PFSK-1 (cell line): ENCODE measurements at regions not wholly inside any gene's neighbourhood (a gene's known extent, or its start where the extent isn't known, plus 50 kb on each side); places are given as distances from the start of the nearest gene placed in this dataset.

Experiments
- POLR2AphosphoS5 ChIP-seq: IDR thresholded peaks from 2 replicates; pipeline ENCODE4 v1.6.1; 2012; ENCODE audit warnings: low read depth, mild to moderate bottlenecking, control low read depth, low read length, moderate library complexity
- SIN3A ChIP-seq: IDR thresholded peaks from 2 replicates; pipeline ENCODE4 v1.6.1; 2012; ENCODE audit warnings: mild to moderate bottlenecking, low read length, moderate library complexity, borderline replicate concordance; ENCODE audit not compliant: insufficient read depth
- TAF1 ChIP-seq: IDR thresholded peaks from 2 replicates; pipeline ENCODE4 v1.6.1; 2012; ENCODE audit warnings: low read length, control low read depth, borderline replicate concordance; ENCODE audit not compliant: insufficient read depth

DNA sequence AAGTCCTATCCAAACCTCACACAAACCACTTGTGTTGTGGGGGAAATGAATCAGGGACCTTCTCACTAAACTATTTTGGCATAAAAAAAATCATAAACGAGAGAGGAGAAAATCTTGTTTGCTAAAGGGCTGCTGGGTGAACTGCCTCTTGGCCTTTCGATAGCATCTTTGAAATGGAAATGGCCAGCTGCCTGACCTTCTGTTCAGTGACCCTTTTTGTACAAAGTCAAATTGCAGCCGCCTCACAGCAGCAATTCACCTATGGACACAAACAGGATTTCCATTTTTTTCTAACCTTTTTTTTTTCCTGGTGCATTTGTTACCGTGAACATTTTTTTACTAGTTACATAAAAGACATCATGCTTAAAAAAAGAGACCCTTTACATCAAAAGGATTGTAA, 89.0 kb upstream of the ONECUT1 start:
- TF ChIP-seq SIN3A: no peak
- no peak for TF ChIP-seq TAF1
- no peak for TF ChIP-seq POLR2AphosphoS5
